Ishikawa (cell line): ENCODE measurements at regions not wholly inside any gene's neighbourhood (a gene's known extent, or its start where the extent isn't known, plus 50 kb on each side); places are given as distances from the start of the nearest gene placed in this dataset.

Experiments
- CEBPB ChIP-seq: IDR thresholded peaks from 2 replicates; pipeline ENCODE4 v1.6.1; 2012
- CREB1 ChIP-seq: IDR thresholded peaks from 2 replicates; pipeline ENCODE4 v1.6.1; 2012; ENCODE audit warnings: low read depth
- EGR1 ChIP-seq: IDR thresholded peaks from 2 replicates; pipeline ENCODE4 v1.6.1; 2012
- EP300 ChIP-seq: IDR thresholded peaks from 2 replicates; pipeline ENCODE4 v1.6.1; 2012; ENCODE audit warnings: borderline replicate concordance
- FOXM1 ChIP-seq: IDR thresholded peaks from 2 replicates; pipeline ENCODE4 v1.6.1; 2012; ENCODE audit warnings: low read depth, borderline replicate concordance
- MAX ChIP-seq: IDR thresholded peaks from 2 replicates; pipeline ENCODE4 v1.6.1; 2012
- NFIC ChIP-seq: IDR thresholded peaks from 2 replicates; pipeline ENCODE4 v1.6.1; 2012
- RAD21 ChIP-seq: IDR thresholded peaks from 2 replicates; pipeline ENCODE4 v1.6.1; 2012; ENCODE audit warnings: low read depth
- REST ChIP-seq: IDR thresholded peaks from 2 replicates; pipeline ENCODE4 v1.6.1; 2012; ENCODE audit warnings: low read depth, mild to moderate bottlenecking
- TAF1 ChIP-seq: IDR thresholded peaks from 2 replicates; pipeline ENCODE4 v1.6.1; 2012; ENCODE audit warnings: low read depth, mild to moderate bottlenecking
- TCF12 ChIP-seq: IDR thresholded peaks from 2 replicates; pipeline ENCODE4 v1.6.1; 2012; ENCODE audit warnings: low read depth
- TEAD4 ChIP-seq: IDR thresholded peaks from 2 replicates; pipeline ENCODE4 v1.6.1; 2012
- USF1 ChIP-seq: IDR thresholded peaks from 2 replicates; pipeline ENCODE4 v1.6.1; 2012
- YY1 ChIP-seq: IDR thresholded peaks from 2 replicates; pipeline ENCODE4 v1.6.1; 2012; ENCODE audit warnings: low read depth
- ZBTB7A ChIP-seq: IDR thresholded peaks from 2 replicates; pipeline ENCODE4 v1.6.1; 2012; ENCODE audit warnings: low read depth

DNA sequence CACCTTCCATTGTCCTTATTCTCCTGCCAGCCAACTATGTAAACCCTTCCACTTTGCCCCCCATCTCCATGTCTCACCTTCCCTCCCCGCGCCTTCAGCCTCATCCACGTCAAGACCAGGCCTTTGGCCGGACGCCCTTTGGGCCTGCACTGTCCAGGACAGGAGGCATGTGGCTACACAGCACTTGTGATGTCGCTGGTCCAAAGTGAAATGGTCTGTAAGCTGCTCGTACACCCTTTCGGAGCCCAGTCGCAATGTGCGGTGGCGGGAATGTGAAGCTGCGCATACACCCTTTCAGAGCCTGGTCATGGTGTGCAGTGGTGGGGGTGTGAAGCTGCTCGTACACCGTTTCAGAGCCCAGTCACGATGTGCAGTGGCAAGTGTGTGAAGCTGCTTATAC is 247.9 kb upstream of the RGS6 start:
- no peak for TF ChIP-seq NFIC
- TF ChIP-seq EGR1, result no peak
- TF ChIP-seq CEBPB, result no peak
- no peak for TF ChIP-seq TCF12
- no peak for TF ChIP-seq YY1
- no peak for TF ChIP-seq TEAD4
- TF ChIP-seq EP300, result no peak
- TF ChIP-seq TAF1, result no peak
- no peak for TF ChIP-seq FOXM1
- TF ChIP-seq ZBTB7A, result no peak
- TF ChIP-seq USF1, result no peak
- TF ChIP-seq CREB1, result no peak

DNA sequence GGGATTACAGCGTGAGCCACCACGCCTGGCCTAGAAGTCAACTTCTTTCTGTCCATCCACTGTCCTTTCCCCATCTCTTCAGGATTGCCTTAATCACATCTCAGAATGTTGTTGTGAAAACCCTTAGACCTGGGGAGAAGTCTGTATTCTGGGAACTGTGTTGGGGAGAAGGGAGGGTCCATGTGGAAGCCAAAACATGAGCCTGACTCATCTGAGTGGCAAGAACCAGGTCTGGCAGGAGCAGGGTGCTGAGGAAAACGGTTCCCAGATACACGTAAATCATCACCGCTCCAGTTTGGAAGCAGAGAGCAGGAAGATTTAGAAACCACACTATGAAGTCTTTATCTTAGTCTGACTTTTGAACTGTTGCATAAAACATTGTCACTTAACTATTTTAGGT is 245.6 kb upstream of the RGS6 start:
- no peak for TF ChIP-seq EP300
- TF ChIP-seq CEBPB, result no peak
- TF ChIP-seq TAF1, result no peak
- no peak for TF ChIP-seq TCF12

- TF ChIP-seq NFIC (peak; percentile 9; the same call in 1 of the 2 replicates), YY1 (no peak)
These were observed 244.9 kb upstream of the RGS6 start for GRCh38 chr14:71687166-71687831.

DNA sequence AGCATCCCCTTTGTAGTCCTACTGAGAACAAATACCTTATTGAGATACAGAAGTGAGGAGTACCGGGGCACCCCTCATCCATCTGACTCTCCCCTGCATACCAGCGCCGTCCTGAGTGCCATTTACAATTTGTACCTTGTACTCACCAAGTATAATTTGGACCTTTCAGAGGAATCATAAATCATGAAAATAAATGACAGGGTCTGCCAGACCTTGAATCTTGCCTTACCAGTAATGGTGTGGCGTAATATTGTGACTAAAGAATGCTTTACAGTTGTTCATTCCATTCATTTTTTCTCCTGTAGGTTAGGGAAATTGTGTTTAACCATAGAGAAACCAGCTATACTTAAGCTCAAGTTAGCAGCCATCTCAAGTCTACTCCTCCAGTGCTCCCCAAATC is 243.7 kb upstream of the RGS6 start:
- TF ChIP-seq EP300 (peak; percentile 52; the same call in 1 of the 2 replicates), EGR1 (no peak), NFIC (no peak), FOXM1 (peak; percentile 29; the same call in 1 of the 2 replicates), TAF1 (no peak), CEBPB (peak; percentile 77), MAX (no peak), TEAD4 (peak; percentile 68), USF1 (no peak), TCF12 (0 out of 2 replicates have a peak, but pooled peaks have one; percentile 24), ZBTB7A (no peak), YY1 (no peak)

DNA sequence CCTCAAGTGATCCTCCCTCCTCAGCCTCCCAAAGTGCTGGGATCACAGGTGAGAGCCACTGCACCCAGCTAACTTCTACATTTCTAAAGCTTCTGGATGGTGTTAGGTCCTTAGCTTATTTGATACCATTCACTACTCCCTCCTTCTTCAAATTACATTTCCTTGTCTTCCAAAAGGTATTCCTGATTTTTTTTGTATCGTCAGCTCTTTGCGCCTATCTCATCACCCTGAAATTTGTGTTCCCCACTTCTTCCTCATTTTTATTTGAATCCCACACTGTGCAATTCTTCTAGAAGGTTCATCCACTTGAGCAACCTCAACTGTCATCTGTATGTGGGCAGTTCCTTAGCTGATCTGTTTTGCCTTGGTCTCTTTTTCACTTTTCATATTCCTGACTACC is 241.8 kb upstream of the RGS6 start:
- TF ChIP-seq MAX, result no peak
- no peak for TF ChIP-seq TAF1
- TF ChIP-seq ZBTB7A, result no peak
- no peak for TF ChIP-seq USF1
- no peak for TF ChIP-seq TEAD4
- no peak for TF ChIP-seq EP300
- TF ChIP-seq RAD21, result no peak
- no peak for TF ChIP-seq NFIC
- no peak for TF ChIP-seq EGR1
- TF ChIP-seq YY1, result no peak
- TF ChIP-seq CEBPB, result no peak
- no peak for TF ChIP-seq REST
- no peak for TF ChIP-seq CREB1
- TF ChIP-seq TCF12, result no peak
- no peak for TF ChIP-seq FOXM1

GRCh38 chr14:71692496-71692895 is 239.7 kb upstream of the RGS6 start:
- TF ChIP-seq NFIC (0 out of 2 replicates have a peak, but pooled peaks have one; percentile 23), ZBTB7A (no peak)

DNA sequence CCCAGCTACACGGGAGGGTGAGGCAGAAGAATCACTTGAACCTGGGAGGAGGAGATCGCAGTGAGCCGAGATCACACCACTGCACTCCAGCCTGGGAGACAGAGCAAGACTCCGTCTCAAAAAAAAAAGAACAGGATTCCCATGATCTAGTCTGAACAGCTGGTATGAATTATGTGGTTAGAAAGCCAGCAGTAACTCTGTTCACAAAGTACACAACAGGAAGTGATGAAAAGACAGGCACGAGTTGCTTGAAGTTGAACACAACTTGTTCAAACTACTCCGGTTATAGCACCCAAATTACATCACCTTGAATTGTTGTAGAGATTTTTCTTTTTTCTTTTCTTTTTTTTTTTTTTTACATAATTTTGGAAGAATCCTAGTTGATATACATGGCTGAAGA is 238.8 kb upstream of the RGS6 start:
- TF ChIP-seq ZBTB7A, result no peak
- TF ChIP-seq USF1, result no peak
- no peak for TF ChIP-seq EGR1
- TF ChIP-seq RAD21, result no peak
- no peak for TF ChIP-seq REST
- no peak for TF ChIP-seq EP300
- TF ChIP-seq TEAD4, result no peak
- no peak for TF ChIP-seq TCF12
- TF ChIP-seq FOXM1, result no peak
- no peak for TF ChIP-seq CEBPB
- no peak for TF ChIP-seq TAF1
- TF ChIP-seq MAX, result no peak
- no peak for TF ChIP-seq NFIC
- TF ChIP-seq YY1, result no peak
- TF ChIP-seq CREB1, result no peak
